LHCN-M2 (cell line): ENCODE measurements at regions not wholly inside any gene's neighbourhood (a gene's known extent, or its start where the extent isn't known, plus 50 kb on each side); places are given as distances from the start of the nearest gene placed in this dataset.

Experiments
- DNase-seq: peaks from one replicate; pipeline ENCODE4 v3.0.0-alpha.2; 2012; ENCODE audit warnings: low read depth

- DNase-seq = no peak
Observed at GRCh38 chr1:69315416-69315815, 252.3 kb upstream of the LRRC7 start.

- no peak for DNase-seq
Observed at GRCh38 chr1:69315823-69316222, 251.9 kb upstream of the LRRC7 start.

DNA sequence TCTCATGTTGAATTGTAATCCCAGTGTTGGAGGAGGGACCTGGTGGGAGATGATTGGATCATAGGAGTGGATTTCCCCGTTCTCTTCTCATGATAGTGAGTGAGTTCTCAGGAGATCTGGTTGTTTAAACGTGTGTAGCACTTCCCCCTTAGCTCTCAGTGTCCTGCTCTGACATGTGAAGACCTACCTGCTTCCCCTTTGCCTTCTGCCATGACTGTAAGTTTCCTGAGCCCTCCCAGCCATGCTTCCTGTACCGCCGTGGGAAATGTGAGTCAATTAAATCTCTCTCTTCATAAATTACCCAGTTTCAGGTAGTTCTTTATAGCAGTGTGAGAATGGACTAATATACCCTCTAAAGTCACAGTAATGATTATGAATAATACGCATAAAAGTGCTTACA, 248.4 kb upstream of the LRRC7 start:
- no peak for DNase-seq

DNA sequence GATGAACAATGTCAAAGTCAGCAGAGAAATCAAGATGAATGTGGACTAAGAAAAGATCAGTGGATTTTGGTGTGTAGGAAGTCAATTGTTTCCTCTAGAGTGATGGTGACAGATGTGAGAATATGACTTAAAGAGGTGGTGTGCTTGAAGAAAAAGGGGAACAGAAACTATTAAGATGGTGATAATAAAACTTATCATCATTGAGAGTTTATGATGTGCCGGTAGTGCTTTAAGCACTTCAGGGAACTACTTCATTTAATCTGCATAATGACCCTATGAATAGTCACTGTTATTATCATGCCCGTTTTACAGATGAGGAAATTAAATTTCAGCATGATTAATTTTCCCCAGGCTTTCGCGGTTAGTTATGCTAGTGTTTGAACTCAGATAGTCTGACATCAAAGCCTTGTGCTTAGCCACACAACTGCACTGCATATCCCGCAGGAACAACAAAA, 246.9 kb upstream of the LRRC7 start:
- DNase-seq = no peak

GRCh38 chr1:69321311-69321710, 246.4 kb upstream of the LRRC7 start:
- DNase-seq = no peak

DNA sequence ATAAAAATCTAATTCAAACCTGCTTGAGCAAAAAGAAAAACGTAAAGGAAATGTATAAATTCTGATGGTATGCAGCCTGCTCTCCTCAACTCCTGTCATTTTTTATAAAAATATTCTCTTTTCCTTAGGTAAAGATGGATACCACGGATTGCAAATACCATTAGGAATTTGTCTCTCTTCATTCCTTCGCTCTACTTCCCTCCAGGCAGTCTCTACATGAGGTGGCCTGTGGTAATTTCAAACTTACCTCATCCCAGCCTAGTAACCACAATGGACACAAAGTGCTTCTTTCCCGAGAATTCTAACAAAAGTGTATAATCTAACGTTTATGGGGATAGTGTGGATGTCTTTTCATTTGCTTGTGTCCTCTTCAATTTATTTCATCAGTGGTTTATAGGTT, 239.5 kb upstream of the LRRC7 start:
- DNase-seq = no peak

GRCh38 chr1:69363236-69363635, 204.5 kb upstream of the LRRC7 start:
- DNase-seq = no peak

DNA sequence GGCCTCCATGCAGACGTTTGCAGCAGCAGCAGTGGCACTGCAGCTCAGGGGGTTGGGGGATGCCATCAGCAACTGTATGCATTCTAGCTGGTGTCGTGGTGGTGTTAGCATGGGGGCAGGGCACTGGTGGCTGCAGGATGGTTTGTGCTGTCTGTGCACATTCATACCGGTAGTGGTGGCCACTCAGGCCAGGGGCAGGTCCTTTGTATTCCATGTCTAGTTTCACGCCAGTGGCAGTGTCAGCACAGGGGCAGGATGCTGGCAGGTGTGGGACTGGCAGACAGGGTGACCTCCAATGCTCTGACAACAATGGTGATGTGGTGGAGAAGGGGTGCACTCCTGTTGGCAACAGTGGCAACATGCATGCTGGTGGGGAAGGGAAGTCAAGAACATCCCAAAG, 194.2 kb upstream of the LRRC7 start:
- DNase-seq = no peak

GRCh38 chr1:69376408-69376807, 191.3 kb upstream of the LRRC7 start:
- DNase-seq = no peak

DNA sequence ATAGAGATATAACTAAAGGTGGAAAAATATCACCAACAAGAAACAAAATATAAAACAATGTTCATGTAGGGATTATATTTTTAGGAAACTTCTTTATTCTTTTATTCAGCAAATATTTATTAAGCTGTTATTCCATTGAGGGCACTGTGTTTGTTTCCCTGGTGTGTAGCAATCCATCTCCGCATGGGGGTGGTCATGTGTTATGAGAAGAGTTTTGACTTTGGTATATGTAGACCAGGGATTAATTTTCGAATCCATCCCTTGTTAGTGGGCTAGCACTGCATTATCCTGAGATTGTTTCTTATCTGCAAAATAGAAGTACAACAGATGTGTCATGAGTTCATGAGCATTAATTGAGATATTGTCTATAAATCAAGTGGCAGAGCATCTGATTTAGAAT, 190.2 kb upstream of the LRRC7 start:
- no peak for DNase-seq

DNA sequence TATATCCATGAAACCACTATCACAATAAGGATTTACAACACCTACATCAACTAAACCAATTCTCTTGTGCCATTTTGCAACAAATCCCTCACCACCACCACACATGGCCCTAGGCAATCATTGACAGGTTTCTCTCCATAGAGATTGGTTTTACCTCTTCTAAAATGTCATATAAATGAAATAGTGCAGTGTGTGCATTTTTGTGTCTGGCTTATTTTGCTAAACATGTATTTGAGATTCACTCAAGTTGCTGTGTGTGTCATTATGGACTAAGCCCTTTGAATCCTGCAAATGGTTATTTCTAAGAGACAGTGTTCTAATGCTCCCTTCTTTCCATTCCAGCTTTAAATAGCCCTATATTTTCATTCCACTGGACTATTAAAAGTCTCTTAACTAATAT, 179.7 kb upstream of the LRRC7 start:
- no peak for DNase-seq

GRCh38 chr1:69400128-69400527, 167.6 kb upstream of the LRRC7 start:
- no peak for DNase-seq

DNA sequence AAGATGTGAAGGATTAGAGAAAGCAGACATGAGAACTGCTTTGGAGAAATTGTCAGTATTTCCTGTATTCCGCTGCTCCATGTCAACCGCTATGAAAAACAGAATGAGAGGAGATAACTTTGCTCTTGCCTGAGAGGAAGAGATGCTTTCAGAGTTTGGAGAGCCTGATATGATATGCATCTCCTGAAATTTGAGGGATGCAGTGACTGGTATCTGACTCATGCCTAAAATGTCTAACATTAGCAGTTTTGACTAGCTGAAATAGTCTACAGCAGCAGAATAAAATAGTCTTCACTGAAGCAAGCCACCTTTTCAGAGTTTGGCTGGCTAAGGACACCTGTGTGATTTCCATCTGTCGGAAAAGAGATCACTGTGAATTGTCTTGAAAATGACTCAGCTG, 165.8 kb upstream of the LRRC7 start:
- no peak for DNase-seq

GRCh38 chr1:69403756-69404320, 163.9 kb upstream of the LRRC7 start:
- DNase-seq = no peak

GRCh38 chr1:69404486-69404885, 163.2 kb upstream of the LRRC7 start:
- no peak for DNase-seq

GRCh38 chr1:69406244-69406643, 161.5 kb upstream of the LRRC7 start:
- no peak for DNase-seq

DNA sequence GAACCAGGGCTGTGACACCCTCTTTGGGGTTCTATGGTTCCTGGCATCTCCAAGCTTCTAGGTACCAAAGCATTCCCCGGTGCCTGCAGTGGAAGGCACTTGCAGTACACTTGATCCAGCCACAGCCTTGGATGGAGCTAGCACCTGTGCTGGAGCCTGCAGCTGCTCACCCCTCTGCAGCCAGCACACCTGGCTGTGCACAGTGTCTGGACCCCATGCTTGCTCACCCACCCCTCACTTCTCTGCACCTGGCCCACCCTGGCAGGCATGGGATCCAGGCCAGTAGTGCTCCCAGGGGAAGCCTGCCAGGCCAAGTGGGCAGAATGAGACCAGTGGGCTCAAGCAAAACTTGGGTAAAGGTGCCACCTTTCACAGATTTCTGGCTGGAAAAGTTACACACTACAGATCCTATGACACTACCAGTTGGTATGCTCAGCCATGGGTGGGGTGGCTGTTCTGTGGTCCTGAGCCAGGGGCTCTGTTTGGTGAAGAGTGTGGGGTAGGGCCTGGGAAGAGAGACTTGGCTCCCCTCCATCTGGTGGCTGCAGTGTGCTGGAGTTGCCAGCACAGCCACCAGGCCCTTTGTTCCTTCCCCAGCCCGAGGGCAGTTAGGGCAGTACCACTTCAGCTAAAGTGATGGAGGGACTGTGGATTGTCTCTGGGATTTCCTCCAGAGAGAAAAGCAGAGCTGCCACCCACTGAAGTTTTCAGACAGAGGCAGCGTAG, 157.8 kb upstream of the LRRC7 start:
- DNase-seq = no peak

GRCh38 chr1:69410457-69410850, 157.3 kb upstream of the LRRC7 start:
- no peak for DNase-seq

DNA sequence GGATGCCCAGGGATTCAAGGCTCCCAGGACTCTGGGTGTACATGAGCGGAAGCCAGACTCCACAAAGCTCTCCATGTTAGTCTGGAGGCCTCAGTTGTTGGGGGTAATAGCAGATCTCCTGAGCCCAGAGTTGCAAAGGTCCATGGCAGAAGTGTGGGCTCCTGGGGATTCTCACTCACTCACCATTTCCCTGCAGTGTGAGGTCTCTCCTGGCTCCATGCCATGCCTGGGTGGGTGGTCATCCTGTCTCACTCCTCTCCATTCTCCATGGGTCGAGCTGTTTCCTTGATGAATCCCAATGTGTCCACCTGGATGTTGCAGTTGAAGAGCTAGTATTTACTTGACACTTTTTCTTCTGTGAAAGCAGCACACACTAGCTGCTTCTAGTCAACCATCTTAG, 156.8 kb upstream of the LRRC7 start:
- DNase-seq = no peak

GRCh38 chr1:69411617-69412016, 156.1 kb upstream of the LRRC7 start:
- DNase-seq = no peak

- no peak for DNase-seq
Observed at GRCh38 chr1:69413129-69413528, 154.6 kb upstream of the LRRC7 start.

- no peak for DNase-seq
Observed at GRCh38 chr1:69414574-69414973, 153.1 kb upstream of the LRRC7 start.

- no peak for DNase-seq
Observed at GRCh38 chr1:69421286-69421685, 146.4 kb upstream of the LRRC7 start.

DNA sequence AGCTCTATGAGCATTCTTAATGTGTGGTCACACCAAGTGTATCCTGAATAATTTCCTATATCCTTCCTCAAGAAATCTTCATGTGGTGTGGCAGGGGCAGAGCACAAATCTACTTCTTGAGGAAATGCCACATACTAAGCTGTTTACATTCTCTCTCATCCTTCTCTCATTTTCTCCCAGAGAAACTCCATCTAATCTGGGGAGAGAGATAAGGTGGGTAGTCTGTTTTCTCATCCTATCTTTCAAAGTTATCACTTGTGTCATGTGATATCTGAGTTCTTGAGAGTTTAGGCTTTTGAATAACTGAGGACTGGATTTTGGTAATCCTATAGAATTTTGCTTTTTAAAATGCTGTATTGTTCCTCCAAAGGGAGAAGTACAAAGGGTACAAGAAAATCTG, 141.9 kb upstream of the LRRC7 start:
- DNase-seq = no peak
